B cell (primary cell): ENCODE measurements at regions not wholly inside any gene's neighbourhood (a gene's known extent, or its start where the extent isn't known, plus 50 kb on each side); places are given as distances from the start of the nearest gene placed in this dataset.

Experiments used
- ATAC-seq: fragments of 200-7000 bp; cut with Tn5 transposase; one replicate; pipeline ENCODE4 v1.10.0; 2021; ENCODE audit warnings: low read depth, mild to moderate bottlenecking, moderate number of reproducible peaks, moderate library complexity
- CTCF ChIA-PET: fragments of 350-600 bp; sonication (Branson Sonifier 250); formaldehyde crosslinking; loops from one replicate; lab custom pipeline; 2021; ENCODE audit warnings: antibody characterized with exemption, inconsistent platforms; lab: Charles Lee
- POLR2A ChIA-PET: fragments of 350-600 bp; sonication (Branson Sonifier 250); formaldehyde crosslinking; loops from one replicate; lab custom pipeline; 2021; ENCODE audit warnings: antibody characterized with exemption; lab: Charles Lee
- DNase-seq: peaks from one replicate; pipeline ENCODE4 v3.0.0; 2013
- H2AFZ ChIP-seq: 2 replicates; pipeline ENCODE4 v1.6.1; 2012; ENCODE audit warnings: mild to moderate bottlenecking, low read depth, low read length; ENCODE audit not compliant: insufficient read depth, poor library complexity, severe bottlenecking
- H3K27ac ChIP-seq, 2 donors: 1 replicate in 1 of 2; 2 replicates in 1 of 2; pipeline ENCODE4 v1.5.1; 2012 to 2013; ENCODE audit warnings: low read length in 2 of 2, mild to moderate bottlenecking in 2 of 2, moderate library complexity in 1 of 2
- H3K27me3 ChIP-seq, 4 experiments: fragments of 200-600 bp in 1 of 4; sonication (generic) in 1 of 4; replicated peaks in 1 of 4; 1 replicate in 2 of 4; 2 replicates in 2 of 4; pipeline versions ENCODE4 v1.6.1 to v1.7.0; 2013 to 2016; ENCODE audit warnings: low read length in 3 of 4, mild to moderate bottlenecking in 2 of 4, mixed read lengths in 1 of 4, moderate library complexity in 1 of 4; ENCODE audit not compliant: insufficient read depth in 4 of 4, control insufficient read depth in 3 of 4; ENCODE audit errors: control extremely low read depth in 1 of 4
- H3K36me3 ChIP-seq, 2 experiments: replicated peaks in 1 of 2; 1 replicate in 1 of 2; 2 replicates in 1 of 2; pipeline versions ENCODE4 v1.6.1 to v1.7.1; 2013; ENCODE audit warnings: low read length in 1 of 2; ENCODE audit not compliant: insufficient read depth in 2 of 2, control insufficient read depth in 1 of 2; ENCODE audit errors: control extremely low read depth in 1 of 2, extremely low read depth in 1 of 2
- H3K4me1 ChIP-seq, 2 donors: fragments of 200-600 bp in 1 of 2; sonication (generic) in 1 of 2; 1 replicate in 1 of 2; 2 replicates in 1 of 2; pipeline versions ENCODE4 v1.5.1 to v1.6.1; 2013 to 2017; ENCODE audit warnings: low read length in 2 of 2; ENCODE audit not compliant: control insufficient read depth in 2 of 2, insufficient read depth in 2 of 2
- H3K4me2 ChIP-seq: replicated peaks from 2 replicates; pipeline ENCODE3; 2012; ENCODE audit warnings: mild to moderate bottlenecking, low read depth, low read length; ENCODE audit not compliant: poor library complexity, severe bottlenecking
- H3K4me3 ChIP-seq, 5 experiments: fragments of 200-600 bp in 1 of 5; sonication (generic) in 1 of 5; 1 replicate in 3 of 5; 2 replicates in 2 of 5; pipeline versions ENCODE4 v1.5.1 to v1.7.0; 2011 to 2016; ENCODE audit warnings: low read length in 4 of 5, mild to moderate bottlenecking in 4 of 5, low read depth in 2 of 5, control low read depth in 1 of 5, moderate library complexity in 1 of 5; ENCODE audit not compliant: insufficient read depth in 1 of 5; ENCODE audit errors: control extremely low read depth in 1 of 5, extremely low read depth in 1 of 5
- H3K79me2 ChIP-seq: fragments of 200-600 bp; sonication (generic); one replicate; pipeline ENCODE4 v1.6.0; 2016; ENCODE audit warnings: low read length; ENCODE audit not compliant: control insufficient read depth, insufficient read depth
- H3K9ac ChIP-seq: fragments of 200-600 bp; sonication (generic); 2 replicates; pipeline ENCODE4 v1.6.1; 2017; ENCODE audit warnings: mild to moderate bottlenecking, low read length, moderate library complexity
- H3K9me3 ChIP-seq, 3 donors: one replicate each; pipeline versions ENCODE4 v1.6.1 to v1.7.1; 2013; ENCODE audit warnings: low read length in 2 of 3; ENCODE audit not compliant: control insufficient read depth in 2 of 3, insufficient read depth in 1 of 3; ENCODE audit errors: control extremely low read depth in 1 of 3
- H4K20me1 ChIP-seq: 2 replicates; pipeline ENCODE4 v1.6.0; 2012; ENCODE audit warnings: mild to moderate bottlenecking, low read length; ENCODE audit not compliant: insufficient read depth, control insufficient read depth, poor library complexity, severe bottlenecking
- H3K27ac Mint-ChIP-seq: one replicate; pipeline ENCODE4 v1.8.0; 2021; ENCODE audit warnings: mixed read lengths
- H3K27me3 Mint-ChIP-seq: one replicate; pipeline ENCODE4 v1.8.0; 2021; ENCODE audit warnings: mixed read lengths
- H3K4me1 Mint-ChIP-seq: one replicate; pipeline ENCODE4 v1.8.0; 2021; ENCODE audit warnings: mixed read lengths
- H3K4me3 Mint-ChIP-seq: one replicate; pipeline ENCODE4 v1.8.0; 2021; ENCODE audit warnings: mixed read lengths
- H3K9me3 Mint-ChIP-seq: one replicate; pipeline ENCODE4 v1.8.0; 2022; ENCODE audit warnings: mixed read lengths; ENCODE audit not compliant: insufficient read depth
- CTCF ChIP-seq: fragments of 200-600 bp; IDR thresholded peaks from one replicate; pipeline ENCODE4 v1.8.0; 2022; ENCODE audit warnings: antibody characterized with exemption, mild to moderate bottlenecking
- EZH2 ChIP-seq: IDR thresholded peaks from 2 replicates; pipeline ENCODE4 v1.6.1; 2012; ENCODE audit warnings: borderline replicate concordance, low read depth, mild to moderate bottlenecking, moderate library complexity, low read length; ENCODE audit not compliant: insufficient read depth, poor library complexity, severe bottlenecking
- WGBS: methylation state at CpG from one replicate; pipeline ENCODE4 v1.1.5; 2013; ENCODE audit warnings: missing lambda C conversion rate; ENCODE audit not compliant: insufficient coverage; 5-methylcytosine and 5-hydroxymethylcytosine counted together
- intact Hi-C: fragments of 100-400 bp; cut with micrococcal nuclease; formaldehyde crosslinking; loops from one replicate; pipeline ENCODE4 v1.10.0; 2022

GRCh38 chr15:93861413-93861812 lies 369.9 kb upstream of the MCTP2 start:
- Mint-ChIP-seq H3K4me1 (no peaks in the 10 kb centered on the region), H3K9me3 (no peaks in the 10 kb centered on the region), H3K4me3 (no peak overlapping the region), H3K27me3 (no peaks in the 10 kb centered on the region), H3K27ac (no peak overlapping the region)
- no peaks in the 10 kb centered on the region for H3K4me1 ChIP-seq
- no peak overlapping the region for H3K27ac ChIP-seq
- H3K79me2 ChIP-seq = no peaks in the 10 kb centered on the region
- H3K9me3 ChIP-seq = peaks cover 0 to 4% (median 0%) of the 10 kb centered on the region in 3 donors
- H3K27me3 ChIP-seq = no peaks in the 10 kb centered on the region
- DNase-seq = no peak
- ChIA-PET CTCF (no interaction called here), POLR2A (no interaction called here)
- no peak overlapping the region for H3K9ac ChIP-seq
- H4K20me1 ChIP-seq = no peaks in the 10 kb centered on the region
- no peak overlapping the region for H2AFZ ChIP-seq
- 82% methylated on average over 7 of the region's 10 CpGs for WGBS
- TF ChIP-seq CTCF = no peak
- no peak for TF ChIP-seq EZH2
- ATAC-seq = no peak
- H3K4me3 ChIP-seq = no peak overlapping the region
- no peaks in the 10 kb centered on the region for H3K36me3 ChIP-seq
- no peak overlapping the region for H3K4me2 ChIP-seq
- intact Hi-C loops = no loop called here

GRCh38 chr15:93860701-93861100 lies 370.7 kb upstream of the MCTP2 start:
- no peak overlapping the region for H3K4me2 ChIP-seq
- ATAC-seq = no peak
- H3K9me3 ChIP-seq = peaks cover 0 to 4% (median 0%) of the 10 kb centered on the region in 3 donors
- Mint-ChIP-seq H3K27ac (no peak overlapping the region), H3K27me3 (no peaks in the 10 kb centered on the region), H3K4me3 (no peak overlapping the region), H3K9me3 (no peaks in the 10 kb centered on the region), H3K4me1 (no peaks in the 10 kb centered on the region)
- H2AFZ ChIP-seq = no peak overlapping the region
- no peaks in the 10 kb centered on the region for H4K20me1 ChIP-seq
- WGBS = 80% methylated on average over 3 of the region's 4 CpGs
- TF ChIP-seq CTCF (no peak), EZH2 (no peak)
- no peak overlapping the region for H3K4me3 ChIP-seq
- no peaks in the 10 kb centered on the region for H3K27me3 ChIP-seq
- no peaks in the 10 kb centered on the region for H3K4me1 ChIP-seq
- H3K79me2 ChIP-seq = no peaks in the 10 kb centered on the region
- no peak overlapping the region for H3K9ac ChIP-seq
- H3K36me3 ChIP-seq = no peaks in the 10 kb centered on the region
- ChIA-PET POLR2A (no interaction called here), CTCF (no interaction called here)
- DNase-seq = no peak
- intact Hi-C loops = no loop called here
- H3K27ac ChIP-seq = no peak overlapping the region
